CD1c-positive myeloid dendritic cell (primary cell): ENCODE measurements at regions not wholly inside any gene's neighbourhood (a gene's known extent, or its start where the extent isn't known, plus 50 kb on each side); places are given as distances from the start of the nearest gene placed in this dataset.
A peak's percentile ranks its signal among the peaks of the same experiment; 100 is the strongest.
"Not testable (repeated sequence)": the region's sequence is repeated elsewhere in the genome, so short reads cannot be mapped to it uniquely, and the experiment has no call there.

ENCODE experiments used
- DNase-seq: peaks from one replicate; pipeline ENCODE4 v3.0.0-alpha.2; 2016; ENCODE audit errors: extremely low spot score

DNA sequence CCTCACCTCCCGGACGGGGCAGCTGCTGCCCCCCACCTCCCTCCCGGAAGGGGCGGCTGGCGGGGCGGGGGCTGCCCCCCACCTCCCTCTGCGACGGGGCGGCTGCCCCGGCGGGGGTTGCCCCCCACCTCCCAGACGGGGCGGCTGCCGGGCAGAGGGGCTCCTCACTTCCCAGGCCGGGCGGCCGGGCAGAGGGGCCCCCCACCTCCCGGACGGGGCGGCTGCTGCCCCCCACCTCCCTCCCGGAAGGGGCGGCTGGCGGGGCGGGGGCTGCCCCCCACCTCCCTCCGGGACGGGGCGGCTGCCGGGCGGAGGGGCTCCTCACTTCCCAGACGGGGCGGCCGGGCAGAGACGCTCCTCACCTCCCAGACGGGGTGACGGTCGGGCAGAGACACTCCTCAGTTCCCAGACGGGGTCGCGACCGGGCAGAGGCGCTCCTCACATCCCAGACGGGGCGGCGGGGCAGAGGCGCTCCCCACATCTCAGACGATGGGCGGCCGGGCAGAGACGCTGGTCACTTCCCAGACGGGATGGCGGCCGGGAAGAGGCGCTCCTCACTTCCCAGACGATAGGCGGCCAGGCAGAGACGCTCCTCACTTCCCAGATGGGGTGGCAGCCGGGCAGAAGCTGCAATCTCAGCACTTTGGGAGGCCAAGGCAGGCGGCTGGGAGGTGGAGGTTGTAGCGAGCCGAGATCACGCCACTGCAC, 1218.8 kb downstream of the GATA3 start:
- DNase-seq: not testable (repeated sequence)

DNA sequence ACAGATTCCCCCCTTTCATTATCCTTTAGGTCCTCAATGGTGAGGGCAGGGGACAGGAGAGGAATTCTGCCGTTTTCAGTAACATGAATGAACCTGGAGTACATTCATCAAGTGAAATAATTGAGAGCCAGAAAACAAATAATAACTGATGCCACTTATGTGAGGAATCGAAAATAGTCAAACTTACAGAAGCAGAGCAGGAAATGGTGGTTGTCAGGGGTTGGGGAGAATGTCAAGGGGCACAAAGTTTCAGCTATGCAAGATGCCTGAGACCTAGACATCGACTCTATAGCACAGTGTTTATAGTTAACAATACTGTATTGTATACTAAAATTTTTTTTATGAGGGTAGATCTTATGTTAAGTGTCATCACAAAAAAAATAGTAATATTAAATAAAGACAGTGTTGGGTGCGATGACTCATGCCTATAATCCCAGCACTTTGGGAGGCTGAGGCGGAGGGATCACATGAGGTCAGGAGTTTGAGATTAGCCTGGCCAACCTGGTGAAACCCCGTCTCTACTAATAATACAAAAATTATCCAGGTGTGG, 1219.8 kb downstream of the GATA3 start:
- DNase-seq: no peak

GRCh38 chr10:9275861-9276260, 1221.4 kb downstream of the GATA3 start:
- DNase-seq: no peak

DNA sequence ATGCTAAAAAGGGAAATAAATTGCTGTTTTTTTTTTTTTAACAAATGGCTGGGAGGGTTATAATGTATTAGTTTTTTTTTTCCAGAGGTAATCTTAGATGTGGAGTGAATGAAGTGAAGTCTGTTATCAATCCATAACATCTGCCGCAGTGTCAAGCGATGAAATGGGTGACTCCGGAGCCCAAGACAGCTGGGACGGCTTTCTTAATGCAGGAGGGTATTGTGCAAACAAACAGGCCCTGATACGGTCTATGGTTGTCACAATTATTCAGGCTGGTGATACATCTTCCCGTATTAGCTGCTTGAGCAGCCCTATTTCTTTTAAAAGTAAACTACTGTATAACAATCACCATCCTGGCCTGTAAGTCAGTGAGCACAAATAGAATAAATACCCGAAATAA, 1231.2 kb downstream of the GATA3 start:
- DNase-seq: no peak

GRCh38 chr10:9289811-9290210, 1235.3 kb downstream of the GATA3 start:
- peak; percentile 39 for DNase-seq

GRCh38 chr10:9291081-9291480, 1236.6 kb downstream of the GATA3 start:
- no peak for DNase-seq

DNA sequence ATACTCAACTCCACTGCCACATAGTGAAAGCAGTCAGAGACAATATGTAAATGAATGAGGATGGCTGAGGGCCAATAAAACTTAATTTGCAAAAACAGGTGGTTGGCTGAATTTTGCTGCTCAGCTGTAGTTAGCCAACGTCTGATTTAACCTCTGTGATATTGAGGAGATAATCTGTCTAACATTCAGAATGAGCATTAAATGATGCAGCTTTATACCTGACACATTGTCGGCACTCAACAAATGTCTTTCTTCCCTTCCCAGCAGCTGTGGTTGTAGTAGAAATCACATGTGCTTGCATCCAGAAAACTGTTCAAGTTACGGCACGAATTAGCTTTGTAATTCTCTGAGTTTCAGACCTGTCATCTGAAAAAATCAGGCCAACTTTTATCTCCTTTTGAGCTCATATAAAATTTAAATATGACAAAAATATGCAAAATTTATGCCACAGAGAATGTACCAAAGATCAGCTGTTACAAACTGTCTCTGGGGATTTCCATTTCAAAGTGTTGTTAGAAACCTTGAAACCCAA, 1239.7 kb downstream of the GATA3 start:
- no peak for DNase-seq

GRCh38 chr10:9294865-9295264, 1240.4 kb downstream of the GATA3 start:
- peak; percentile 41 for DNase-seq

DNA sequence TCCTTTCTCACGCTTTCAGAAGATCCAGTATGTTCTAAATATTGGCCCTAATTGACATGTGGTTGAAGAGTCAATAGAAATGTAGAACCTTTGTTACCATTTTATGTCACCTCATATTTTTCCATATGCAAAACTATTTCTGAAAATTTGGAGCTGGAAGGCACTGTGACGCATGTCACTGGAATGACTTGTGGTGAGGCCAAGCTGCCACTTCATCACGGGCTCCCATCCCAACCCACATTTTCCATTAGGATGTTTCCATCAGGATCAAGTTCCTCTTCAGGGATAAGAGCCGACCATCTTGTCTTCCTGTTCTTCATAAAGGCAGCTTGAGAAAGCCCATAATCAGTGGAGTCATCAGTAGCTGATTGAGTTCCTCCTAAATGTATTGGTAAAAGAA, 1241.7 kb downstream of the GATA3 start:
- DNase-seq: no peak

DNA sequence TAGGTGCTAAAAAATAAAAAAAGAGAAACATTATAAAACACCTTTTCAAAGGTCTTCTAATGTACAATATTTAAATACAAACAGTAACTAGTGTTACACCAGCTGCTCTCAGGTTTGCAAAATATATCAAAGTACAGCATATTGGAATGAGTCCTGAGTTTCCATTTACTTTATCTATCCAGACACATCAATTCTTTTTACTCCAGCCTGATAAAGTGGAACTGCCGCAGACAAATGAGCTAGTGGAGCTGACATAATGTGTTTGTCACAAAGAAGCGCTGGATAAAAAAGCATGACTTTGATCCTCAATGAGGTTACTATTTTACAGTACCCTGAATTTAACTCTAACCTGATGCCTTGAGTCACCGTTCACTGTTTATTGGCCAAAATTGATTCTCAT, 1243.1 kb downstream of the GATA3 start:
- no peak for DNase-seq

GRCh38 chr10:9299966-9300365, 1245.5 kb downstream of the GATA3 start:
- DNase-seq: no peak

DNA sequence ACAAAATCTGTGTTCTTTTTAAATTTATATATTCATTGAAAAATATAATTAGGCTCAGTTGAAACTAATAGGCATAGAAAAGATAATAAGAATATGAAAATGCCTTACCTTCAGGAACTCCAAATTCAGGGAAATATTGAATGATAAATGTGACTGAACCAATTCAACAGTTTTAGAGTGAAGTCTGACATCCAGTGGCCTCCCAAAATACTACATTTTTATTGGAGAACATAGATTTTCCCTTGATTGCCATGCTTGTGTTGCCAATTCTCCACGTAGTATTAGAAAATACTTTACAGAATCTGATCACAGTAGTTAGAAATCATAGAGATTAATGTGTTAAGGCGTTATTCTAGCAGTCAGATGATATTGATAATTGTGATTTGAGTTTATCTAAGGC, 1246.7 kb downstream of the GATA3 start:
- DNase-seq: no peak

DNA sequence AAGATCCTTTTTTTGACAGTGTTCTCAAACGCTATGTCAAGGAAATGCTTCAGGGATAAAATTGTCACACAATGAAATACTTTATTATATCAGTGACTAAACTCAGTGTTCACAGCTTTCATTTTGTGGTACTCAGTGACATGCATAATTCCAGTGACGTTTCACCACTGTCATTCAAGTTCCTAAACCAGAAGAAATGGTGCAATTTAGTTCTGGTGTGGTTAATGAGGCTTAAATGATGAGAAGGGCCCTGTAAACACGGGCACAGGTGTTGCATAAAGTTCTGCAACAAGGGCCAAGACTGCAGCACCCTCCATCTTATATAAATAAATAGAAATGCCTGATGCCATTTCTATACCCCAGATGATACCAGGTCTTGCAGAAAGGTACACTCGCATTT, 1247.1 kb downstream of the GATA3 start:
- no peak for DNase-seq

- peak; percentile 73 for DNase-seq
Measured at GRCh38 chr10:9302140-9302746, 1247.8 kb downstream of the GATA3 start.

GRCh38 chr10:9305018-9305655, 1250.6 kb downstream of the GATA3 start:
- peak; percentile 14 for DNase-seq

GRCh38 chr10:9311702-9312499, 1257.4 kb downstream of the GATA3 start:
- DNase-seq: no peak

DNA sequence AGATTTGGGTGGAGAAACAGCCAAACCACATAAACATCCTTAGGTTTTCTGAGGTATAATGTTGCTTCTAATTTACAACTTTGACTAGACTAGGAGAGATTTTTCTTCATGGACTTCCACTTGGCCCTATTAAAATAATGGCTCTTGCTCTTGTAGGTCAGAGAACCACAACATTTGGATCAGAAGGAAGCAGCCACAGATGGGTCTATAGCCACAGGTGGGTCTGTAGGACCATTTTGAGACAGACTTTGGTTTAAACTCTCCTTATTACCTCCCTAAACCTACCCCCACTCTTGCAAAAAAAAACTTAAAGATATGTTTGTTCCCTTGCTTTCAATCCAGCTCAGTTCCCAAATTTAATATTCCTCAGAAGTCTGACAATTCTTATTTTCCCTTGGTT, 1260.8 kb downstream of the GATA3 start:
- no peak for DNase-seq

- DNase-seq: peak; percentile 72
Measured at GRCh38 chr10:9331583-9332008, 1277.1 kb downstream of the GATA3 start.

- no peak for DNase-seq
Measured at GRCh38 chr10:9334270-9334669, 1279.8 kb downstream of the GATA3 start.

DNA sequence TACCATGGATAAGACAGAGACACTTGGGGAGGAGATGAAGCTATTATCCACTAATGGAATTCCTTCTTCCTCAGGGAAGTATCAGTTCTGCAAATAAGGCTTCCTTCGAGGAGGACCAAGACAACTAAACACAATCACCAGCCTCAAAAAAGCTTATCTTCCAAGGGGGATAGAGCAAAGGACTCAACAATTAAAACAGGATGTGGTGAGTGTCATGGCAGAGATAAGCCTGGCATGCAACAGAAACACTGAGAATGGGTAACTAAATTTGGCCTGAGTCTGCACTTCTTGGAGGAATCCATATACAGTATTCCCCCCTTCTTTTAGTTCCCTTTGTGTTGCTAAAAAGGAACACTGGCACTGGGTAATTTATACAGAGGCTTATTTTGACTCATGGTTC, 1285.2 kb downstream of the GATA3 start:
- DNase-seq: no peak

GRCh38 chr10:9342885-9343570, 1288.5 kb downstream of the GATA3 start:
- DNase-seq: peak; percentile 24
